ENCODE measurements at regions not wholly inside any gene's neighbourhood (a gene's known extent, or its start where the extent isn't known, plus 50 kb on each side); places are given as distances from the start of the nearest gene placed in this dataset.
"Not testable (repeated sequence)": the region's sequence is repeated elsewhere in the genome, so short reads cannot be mapped to it uniquely, and the experiment has no call there.

DNA sequence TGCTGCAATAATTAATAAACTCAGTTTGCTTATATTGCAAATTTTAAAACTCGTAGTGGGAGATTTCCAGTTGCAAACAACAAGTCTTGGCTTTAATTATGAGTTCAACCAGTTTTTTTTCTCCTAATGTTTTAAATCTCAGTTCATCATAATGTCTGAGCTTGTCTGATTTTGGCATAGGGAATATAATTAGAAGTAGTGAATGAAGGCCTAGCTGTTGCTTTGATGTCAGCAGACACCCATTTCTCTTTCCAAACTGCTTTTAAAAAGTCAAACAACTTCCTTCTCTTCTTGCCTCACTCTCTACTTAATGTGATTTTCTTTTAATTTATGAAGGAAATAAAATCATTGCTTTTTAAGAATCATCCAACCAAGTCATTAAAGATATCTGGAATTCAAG, 1462.1 kb downstream of the DPP10 start:
- no peak for DNase-seq

DNA sequence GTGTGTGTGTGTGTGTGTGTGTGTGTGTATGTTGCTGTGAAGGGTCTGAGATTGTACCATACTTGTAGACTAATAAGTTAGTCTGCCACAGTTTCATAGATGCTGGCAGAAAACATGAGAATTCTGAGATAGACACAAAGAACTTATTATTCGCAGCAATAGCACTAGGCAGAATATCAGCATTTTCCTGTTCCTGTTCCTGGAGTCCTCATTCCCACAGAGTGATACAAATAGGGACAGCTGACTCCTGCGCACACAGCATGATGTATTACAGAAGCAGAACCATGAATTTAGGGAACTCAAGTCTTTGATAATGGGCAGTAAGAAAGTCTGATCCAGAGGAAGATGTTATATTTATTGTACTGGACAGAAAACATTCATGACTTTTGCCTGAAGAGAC, 1466.3 kb downstream of the DPP10 start:
- DNase-seq = no peak

DNA sequence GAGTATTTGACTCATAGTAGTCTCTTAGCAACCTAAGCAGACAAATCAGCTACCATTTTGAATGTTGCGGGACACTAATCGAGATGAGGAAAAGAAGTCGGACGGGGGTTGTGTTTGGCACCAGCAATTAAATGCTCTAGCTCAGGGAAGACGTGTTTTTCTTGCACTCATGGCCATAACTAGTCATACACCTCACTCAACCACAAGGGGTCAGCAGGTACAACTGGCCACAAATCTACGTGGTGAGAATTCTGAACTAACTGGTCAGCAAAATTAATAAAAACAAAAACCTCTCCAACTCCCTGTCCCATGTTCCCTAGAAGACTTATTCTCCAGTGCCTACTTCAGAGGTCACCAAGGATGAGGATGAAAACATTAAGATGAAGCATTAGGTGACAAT, 1467.8 kb downstream of the DPP10 start:
- no peak for DNase-seq

DNA sequence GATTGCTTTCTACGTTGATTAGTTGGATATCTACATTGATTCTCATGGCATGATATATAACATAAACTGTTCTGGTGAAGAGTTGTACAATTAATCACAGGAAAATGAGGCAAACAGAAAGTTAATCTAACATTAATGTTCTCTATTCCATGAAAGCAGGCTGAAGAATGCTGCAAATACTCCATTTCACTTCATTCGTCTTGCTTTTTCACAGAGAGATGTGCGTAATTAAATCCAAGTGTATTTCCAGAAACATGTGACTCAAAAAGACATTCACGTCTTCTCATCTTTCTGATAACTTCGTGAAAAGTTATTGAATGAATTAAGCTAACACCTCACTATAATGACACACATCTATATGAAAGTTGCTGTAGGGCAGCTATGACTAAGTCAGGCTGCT, 1471.5 kb downstream of the DPP10 start:
- DNase-seq = no peak

DNA sequence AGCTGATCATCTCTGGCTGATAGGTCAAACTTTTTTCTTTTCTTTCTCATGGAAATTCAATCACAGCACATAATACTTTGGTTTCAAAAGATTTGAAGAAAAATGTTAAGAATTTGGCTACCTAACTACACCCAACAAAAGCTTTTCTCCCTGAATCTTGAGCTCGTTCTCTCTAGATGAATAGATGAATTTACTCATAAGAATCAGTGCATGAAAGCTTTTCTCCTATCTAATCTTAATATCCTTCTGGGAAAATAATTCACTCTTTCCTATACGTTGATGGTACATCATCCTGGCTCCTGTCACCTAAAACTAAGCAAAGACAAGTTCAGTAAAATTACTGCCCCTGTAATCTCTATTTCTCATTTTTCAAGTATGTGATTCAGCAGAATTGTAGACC, 1479.1 kb downstream of the DPP10 start:
- no peak for DNase-seq

DNA sequence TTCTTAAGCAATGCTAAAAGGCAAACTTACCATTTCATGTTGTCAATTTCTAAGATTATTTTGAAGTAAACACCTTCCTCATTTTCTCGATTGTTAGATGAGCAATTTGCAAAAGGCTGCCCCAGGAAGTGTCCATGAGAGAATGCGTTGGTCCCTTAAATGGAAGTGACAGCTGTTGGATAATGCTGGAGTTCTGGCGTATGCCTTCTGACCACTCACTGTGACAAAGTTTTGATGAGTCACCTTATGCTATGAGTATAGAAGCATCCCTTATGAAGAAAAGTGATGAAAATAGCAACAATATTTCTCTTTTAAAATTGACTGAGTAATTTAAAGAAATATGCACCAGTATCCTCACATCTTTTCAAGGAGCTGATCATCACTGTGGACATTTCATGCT, 1497.5 kb downstream of the DPP10 start:
- DNase-seq = no peak

DNA sequence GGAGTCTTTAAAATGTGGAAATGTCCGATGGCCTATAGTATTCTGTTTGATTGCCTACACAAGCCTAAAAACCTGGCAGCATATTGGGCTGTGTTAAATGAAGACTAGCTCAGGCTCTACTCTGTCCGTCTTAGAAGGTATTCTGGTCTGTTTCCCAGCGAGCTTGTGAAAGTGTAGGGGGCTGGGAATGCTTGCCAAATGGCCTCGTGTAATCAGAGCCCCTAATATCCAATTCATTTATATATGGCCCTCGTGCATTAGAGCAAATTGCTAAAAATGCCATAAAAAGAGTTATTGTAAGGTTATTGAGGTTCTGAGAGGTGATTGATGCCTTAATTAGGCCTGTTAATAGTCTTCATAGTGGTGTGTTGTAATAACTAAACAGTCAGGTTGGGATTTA, 1500.4 kb downstream of the DPP10 start:
- DNase-seq = no peak

DNA sequence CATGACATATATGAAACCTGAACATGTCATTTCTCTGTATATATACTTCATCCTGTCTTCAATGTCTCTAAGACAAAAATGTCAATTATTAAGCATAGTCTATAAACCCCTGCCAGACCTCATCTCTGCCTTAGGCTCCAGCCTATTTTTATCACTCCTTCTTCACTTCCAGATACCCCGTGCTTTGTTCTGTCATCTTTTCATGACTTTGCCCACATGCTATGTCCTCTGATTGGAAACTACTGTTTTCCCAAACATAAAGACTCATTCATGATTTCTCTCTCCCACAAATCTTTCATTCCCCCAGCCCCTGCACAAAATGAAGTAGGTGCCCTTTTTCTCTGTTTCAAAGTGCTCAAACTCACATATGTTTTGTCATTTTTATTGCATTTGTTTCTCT, 1503.9 kb downstream of the DPP10 start:
- DNase-seq = no peak

DNA sequence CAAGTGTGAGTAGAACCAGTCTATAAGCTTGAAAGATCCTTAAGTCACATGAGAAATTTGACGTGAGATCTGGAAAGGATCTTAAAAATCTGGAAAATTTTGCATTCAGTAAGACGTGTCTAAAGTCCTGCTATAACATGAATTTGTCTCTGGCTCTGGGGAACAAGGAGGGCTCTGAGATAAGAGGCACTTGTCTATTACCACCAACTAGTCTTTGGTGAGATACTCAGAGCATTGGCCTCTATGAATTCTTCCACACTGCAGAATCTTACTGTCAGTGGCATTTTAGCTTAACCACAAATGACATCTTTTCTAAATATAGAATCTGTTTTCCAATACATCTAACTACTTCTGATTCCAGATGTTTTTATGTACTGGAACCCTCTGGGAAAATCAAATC, 1504.5 kb downstream of the DPP10 start:
- no peak for DNase-seq

DNA sequence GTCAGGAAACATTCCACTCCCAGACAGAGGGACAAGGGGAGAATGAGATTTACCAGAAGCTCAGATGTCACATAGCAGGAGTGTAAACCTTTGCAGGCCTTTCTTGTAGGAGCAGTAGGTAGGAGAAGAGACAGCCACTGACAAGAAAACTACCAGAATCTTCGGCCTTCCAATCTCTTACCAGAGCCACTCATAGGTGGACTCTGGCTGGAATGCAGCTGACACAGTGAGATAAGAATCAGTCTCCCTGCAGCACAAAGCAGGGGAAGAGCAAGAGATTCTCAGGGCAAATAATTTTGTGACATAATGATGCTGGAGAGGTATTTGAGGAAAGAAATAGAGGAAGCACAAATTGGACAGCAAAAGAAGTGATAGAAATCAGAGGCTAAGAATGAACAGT, 1534.5 kb downstream of the DPP10 start:
- no peak for DNase-seq

DNA sequence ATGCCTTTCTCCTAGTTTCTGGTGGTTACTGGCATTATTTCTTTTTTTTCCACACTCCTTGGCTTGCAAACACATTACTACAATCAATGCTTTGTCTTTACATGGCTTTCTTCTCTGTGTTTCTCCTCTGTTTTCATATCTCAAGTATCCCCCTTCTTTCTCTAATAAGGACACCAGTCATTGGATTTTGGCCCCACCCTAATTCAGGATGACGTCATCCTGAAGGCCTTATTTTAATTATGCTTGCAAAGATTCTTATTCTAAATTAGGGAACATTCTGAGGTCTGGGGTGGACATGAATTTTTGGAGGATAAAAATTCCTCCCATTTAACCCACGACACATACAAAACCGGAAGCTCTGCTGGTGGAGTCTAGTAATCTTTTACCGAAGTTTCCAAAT, 1556.6 kb downstream of the DPP10 start:
- DNase-seq = no peak

DNA sequence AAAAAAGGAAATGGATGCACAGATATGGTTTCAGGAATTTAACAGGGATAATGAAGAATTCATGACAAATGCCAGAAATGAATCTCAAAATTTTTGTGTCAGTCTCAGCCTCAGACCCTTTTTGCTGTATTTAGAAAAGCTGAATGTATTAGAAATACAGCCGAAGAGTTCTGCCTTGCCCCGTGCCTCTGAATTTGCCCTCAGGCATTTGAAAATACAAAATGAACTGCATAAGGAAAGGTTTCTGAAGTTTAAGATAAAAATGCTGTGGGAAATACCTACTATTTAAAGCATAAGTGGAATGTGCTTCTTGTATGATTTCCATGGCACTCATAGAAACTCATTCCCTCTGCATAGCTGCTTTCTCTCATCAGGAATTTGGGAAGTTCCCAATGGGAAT, 1580.6 kb downstream of the DPP10 start:
- DNase-seq = no peak

DNA sequence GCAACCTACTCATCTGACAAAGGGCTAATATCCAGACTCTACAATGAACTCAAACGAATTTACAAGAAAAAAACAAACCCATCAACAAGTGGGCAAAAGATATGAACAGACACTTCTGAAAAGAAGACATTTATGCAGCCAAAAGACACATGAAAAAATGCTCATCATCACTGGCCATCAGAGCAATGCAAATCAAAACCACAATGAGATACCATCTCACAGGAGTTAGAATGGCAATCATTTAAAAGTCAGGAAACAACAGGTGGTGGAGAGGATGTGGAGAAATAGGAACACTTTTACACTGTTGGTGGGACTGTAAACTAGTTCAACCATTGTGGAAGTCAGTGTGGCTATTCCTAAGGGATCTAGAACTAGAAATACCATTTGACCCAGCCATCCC, 1596.3 kb downstream of the DPP10 start:
- not testable (repeated sequence) for DNase-seq

DNA sequence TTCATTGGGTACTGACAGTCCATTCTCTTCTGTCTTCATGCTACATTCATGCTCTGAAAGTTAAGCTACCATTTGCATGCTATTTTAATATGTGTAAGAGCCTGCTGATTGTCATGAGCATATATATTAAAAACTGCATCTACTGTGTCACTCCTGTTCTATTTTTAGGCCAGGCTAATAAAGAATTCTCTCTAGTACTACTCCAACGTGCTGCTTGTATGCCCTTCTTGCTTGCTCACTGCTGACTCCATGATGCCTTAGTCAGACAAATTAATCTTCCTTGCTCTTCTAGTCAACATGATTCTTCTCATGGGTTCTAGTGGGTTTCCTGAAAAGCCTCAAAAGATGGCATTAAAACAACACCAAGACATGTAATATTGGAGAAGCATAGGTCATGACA, 1600.1 kb downstream of the DPP10 start:
- DNase-seq = no peak

DNA sequence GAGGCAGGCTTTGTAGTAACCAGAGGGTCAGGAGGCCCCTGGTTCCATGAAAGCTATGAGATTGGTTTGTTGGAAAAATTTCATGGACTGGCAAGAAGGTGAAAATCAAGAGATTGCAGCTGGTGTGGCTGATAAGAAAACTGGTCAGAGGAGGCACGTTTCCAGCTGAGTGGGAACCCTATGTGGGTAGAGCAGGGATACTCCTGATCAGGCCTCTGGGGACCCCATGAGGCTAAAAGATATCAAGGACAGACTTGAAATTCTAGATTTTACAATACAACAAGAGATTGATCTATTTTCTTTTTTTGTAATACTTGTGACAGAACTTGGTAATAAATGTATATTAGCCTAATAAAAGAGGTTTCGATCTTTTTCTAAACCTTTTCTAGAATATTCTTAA, 1615.1 kb downstream of the DPP10 start:
- DNase-seq = no peak

DNA sequence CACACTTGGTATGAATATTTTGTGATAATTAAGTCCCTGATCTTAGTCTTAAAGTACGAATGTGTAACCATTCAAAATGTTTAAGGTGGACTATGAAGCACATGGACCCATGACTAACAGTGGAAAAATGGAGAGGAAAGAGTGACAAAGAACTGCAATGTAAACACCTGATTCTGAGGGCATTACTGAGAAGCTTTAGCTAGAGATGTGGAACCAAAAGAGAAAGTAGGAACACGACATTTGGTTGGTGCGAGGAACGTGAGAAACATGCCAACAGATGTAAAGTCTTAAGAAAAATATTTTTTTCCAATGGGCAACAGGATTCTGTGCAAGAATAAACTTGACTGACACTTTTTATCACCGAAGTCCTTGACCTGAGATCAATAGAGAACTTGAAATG, 1618.6 kb downstream of the DPP10 start:
- DNase-seq = no peak

DNA sequence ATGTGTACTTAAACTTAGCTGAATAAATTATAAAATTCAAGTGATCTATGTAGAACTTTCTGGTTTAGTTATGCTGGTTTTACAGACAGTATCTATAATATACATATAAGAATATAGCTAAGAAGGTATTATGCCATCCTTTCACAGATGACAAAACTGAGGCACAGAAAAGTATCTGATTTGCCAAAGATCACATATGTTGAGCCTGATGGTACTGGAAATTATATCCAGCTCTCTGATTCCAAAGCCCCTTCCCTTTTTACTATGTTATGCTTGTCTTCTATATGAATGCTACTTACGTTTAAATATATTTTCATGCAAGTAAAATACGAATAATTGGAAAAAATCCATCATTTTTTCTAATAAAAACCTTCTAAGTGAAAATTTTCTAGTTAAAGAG, 1631.3 kb downstream of the DPP10 start:
- DNase-seq = no peak

DNA sequence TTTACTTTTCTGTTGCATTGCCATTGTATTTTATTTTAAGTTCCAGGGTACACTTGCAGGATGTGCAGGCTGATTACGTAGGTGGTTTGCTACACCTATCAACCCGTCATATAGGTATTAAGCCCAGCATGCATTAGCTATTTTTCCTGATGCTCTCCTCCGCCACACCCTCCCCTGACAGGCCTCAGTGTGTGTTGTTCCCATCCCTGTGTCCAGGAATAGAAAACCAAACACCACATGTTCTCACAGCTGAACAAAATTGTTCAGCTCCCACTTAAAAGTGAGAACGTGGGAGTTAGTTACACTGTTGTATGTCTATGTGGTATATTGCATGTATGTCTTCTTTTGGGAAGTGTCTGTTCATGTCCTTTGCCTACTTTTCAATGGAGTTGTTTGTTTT, 1631.7 kb downstream of the DPP10 start:
- DNase-seq = peak in 1 of 51 donors; percentile 7

DNA sequence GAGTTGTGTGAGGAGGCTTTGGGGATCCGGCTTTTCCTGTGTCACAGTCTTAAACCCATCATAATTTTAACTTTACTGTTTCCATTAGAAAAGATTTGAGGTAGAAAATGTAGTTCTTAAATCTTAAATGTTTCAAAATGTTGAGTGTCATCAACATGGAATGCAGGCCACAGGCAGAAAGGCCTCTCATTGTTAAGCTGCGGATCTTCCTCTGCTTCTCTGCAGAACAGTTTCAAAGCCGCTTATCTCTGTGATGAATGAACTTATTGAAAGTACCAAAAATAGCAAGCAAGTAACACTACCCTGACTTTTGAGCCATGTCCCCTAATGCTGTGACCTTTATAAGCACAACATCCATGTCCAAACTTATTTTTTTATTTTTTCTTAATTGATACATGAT, 1645.8 kb downstream of the DPP10 start:
- DNase-seq = no peak

DNA sequence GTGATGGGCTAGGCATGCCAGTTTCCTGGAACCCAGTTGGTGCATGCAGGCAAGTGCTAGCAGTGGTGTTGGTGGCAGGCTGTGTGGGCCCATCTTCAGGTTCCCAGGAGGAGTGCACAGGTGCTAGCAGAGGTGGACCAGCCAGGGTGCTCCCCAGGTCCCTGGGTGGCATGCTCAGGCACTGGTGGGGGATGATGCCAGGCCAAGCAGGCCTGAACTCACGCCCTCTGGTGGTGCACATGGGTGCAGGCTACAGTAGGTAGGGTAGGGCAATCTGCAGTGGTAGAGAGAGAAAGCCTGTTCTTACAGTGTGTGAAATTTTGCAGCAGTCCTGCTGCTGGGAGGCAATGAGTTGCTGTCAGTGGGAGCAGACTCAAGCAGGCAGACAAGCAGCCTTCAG, 1651.8 kb downstream of the DPP10 start:
- no peak for DNase-seq

DNA sequence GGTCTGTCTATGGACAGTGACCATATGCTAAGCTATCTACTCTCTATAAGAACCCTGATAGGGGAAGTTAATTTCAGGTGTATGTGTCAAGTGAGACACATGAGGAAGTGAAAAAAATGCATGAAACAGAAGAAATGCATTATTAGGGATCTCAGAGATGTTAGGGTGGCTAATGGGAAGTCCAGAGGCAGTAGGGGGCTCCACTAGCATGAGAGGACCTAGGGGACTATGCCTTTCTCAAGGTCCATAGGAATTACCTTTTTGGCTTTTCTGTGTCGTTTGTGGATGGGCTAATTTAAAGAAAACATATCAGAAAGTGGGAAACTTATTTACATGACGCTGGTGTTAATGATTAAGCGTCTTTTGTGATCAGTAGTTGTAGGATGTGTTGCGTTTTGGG, 1653.2 kb downstream of the DPP10 start:
- no peak for DNase-seq

DNA sequence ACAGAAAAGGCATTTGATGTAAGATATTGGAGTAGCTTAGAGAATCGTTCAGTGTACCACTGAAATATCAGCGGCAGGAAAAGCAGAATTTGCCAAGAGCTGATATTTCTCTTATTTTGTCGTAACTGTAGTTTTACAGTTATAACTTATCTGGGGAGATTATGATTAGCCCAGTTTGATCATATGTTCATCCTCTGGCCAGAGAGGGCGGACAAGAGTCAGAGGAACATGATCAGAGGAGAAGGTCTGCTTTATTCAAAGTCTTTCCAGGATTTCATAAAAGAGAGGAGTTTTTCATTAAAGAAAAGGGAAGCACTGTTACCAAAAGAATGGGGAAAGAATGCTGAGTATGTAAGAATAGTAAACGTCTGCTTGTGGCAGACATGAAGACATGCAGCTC, 1655.6 kb downstream of the DPP10 start:
- no peak for DNase-seq

DNA sequence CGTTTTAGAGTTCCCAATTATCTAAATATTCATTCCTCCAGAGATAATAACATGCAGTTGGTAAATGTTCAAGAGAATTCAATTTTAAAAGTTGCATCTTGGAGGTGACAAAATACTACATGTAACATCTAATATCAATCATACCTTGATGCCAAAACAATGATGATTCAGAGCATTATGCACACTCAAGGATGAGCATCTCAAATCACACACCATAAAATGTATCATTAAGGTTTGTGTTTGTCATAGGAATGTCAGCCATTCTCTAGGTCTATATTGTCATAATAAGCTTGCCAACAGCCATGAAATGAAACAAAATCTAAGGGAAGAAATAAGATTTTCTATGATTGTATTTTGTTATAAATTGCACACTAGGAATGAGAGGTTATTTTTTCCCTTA, 1667.0 kb downstream of the DPP10 start:
- no peak for DNase-seq

DNA sequence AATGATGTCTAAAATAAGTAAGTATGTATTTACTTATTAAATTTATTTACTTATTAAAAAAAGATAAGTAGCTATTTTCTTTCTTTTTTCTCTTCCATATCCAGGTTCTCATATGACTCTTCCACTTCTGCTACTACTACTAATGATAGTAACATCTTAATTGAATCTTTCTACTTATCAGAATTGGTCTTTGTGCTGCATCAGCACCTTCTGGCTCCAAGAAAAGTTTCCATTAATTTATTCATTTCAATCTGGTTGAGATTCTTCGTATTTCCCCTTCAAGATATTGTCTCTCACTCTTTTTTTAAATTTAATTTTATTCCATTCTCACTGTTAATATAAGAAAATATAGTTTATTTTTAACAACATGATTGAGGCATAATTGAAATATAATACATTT, 1675.4 kb downstream of the DPP10 start:
- DNase-seq = no peak

DNA sequence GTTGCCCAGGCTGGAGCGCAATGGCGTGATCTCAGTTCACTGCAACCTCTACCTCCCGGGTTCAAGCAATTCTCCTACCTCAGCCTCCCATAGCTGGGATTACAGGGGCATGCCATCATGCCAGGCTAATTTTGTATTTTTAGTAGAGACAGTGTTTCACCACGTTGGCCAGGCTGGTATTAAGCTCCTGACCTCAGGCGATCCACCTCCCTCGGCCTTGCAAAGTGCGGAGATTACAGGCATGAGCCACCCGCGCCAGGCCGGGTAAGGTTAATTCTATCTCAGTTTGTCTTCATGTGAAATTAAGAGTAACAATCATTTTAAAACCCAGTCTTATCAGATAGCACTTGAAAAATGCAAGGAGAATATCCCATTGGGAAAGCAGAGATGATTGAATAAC, 1681.7 kb upstream of the DDX18 start:
- no peak for DNase-seq
